ENCODE measurements at regions not wholly inside any gene's neighbourhood (a gene's known extent, or its start where the extent isn't known, plus 50 kb on each side); places are given as distances from the start of the nearest gene placed in this dataset.

GRCh38 chr3:76107935-76108570 lies 322.7 kb upstream of the ZNF717 start:
- no peak overlapping the region for H3K4me2 ChIP-seq
- no peak overlapping the region for H2AFZ ChIP-seq (ENCODE audit: low read depth)
- no peaks in the 10 kb centered on the region for H4K20me1 ChIP-seq (ENCODE audit: insufficient read depth)
- no peak overlapping the region for H3K27ac ChIP-seq
- H3K79me2 ChIP-seq (ENCODE audit: insufficient read depth, low read depth): no peaks in the 10 kb centered on the region
- no peak overlapping the region for H3K4me3 ChIP-seq (IDR thresholded peaks at IDR 0.05; ENCODE audit: insufficient read depth, low read depth, low read length)
- peak; percentile 63 for TF ChIP-seq CTCF (conservative IDR thresholded peaks at IDR 0.05; ENCODE audit: low read depth, low read length)
- H3K9ac ChIP-seq: no peak overlapping the region
- H3K36me3 ChIP-seq (ENCODE audit: insufficient read depth): no peaks in the 10 kb centered on the region
- no peaks in the 10 kb centered on the region for H3K4me1 ChIP-seq (ENCODE audit: low read depth, poor library complexity, severe bottlenecking)
- H3K27me3 ChIP-seq (ENCODE audit: insufficient read depth, low read depth): no peaks in the 10 kb centered on the region

DNA sequence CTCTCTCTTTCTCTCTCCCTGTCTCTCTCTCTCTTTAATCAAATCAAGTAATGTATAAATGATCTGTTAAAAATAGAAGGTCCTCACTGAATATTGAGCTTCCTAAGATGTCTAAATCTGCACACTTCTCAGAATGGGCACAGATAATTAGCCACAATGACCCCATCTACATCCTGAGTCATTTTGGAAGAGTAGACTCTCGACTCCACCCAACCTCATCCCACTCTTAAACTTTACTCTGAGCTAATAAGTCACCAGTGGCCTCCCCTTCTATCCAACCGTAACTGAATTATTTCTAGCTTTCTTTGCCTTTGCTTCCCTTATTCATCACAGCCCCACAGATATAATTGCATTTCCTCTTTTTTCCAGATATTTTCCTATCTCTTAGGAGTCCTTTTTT lies 326.5 kb upstream of the ZNF717 start:
- Histone ChIP-seq H3K27me3 (ENCODE audit: insufficient read depth, low read depth) (no peaks in the 10 kb centered on the region), H2AFZ (ENCODE audit: low read depth) (no peak overlapping the region), H4K20me1 (ENCODE audit: insufficient read depth) (no peaks in the 10 kb centered on the region), H3K27ac (no peak overlapping the region), H3K9ac (no peak overlapping the region), H3K4me2 (no peak overlapping the region), H3K4me1 (ENCODE audit: low read depth, poor library complexity, severe bottlenecking) (no peaks in the 10 kb centered on the region), H3K36me3 (ENCODE audit: insufficient read depth) (no peaks in the 10 kb centered on the region), H3K79me2 (ENCODE audit: insufficient read depth, low read depth) (no peaks in the 10 kb centered on the region), H3K4me3 (IDR thresholded peaks at IDR 0.05; ENCODE audit: insufficient read depth, low read depth, low read length) (no peak overlapping the region)
- TF ChIP-seq CTCF (conservative IDR thresholded peaks at IDR 0.05; ENCODE audit: low read depth, low read length): no peak

GRCh38 chr3:76122007-76122406 lies 336.7 kb upstream of the ZNF717 start:
- H3K27me3 ChIP-seq (ENCODE audit: insufficient read depth, low read depth): no peaks in the 10 kb centered on the region
- no peak overlapping the region for H3K27ac ChIP-seq
- TF ChIP-seq CTCF (conservative IDR thresholded peaks at IDR 0.05; ENCODE audit: low read depth, low read length): no peak
- no peak overlapping the region for H2AFZ ChIP-seq (ENCODE audit: low read depth)
- H3K4me3 ChIP-seq (IDR thresholded peaks at IDR 0.05; ENCODE audit: insufficient read depth, low read depth, low read length): no peak overlapping the region
- no peaks in the 10 kb centered on the region for H3K4me1 ChIP-seq (ENCODE audit: low read depth, poor library complexity, severe bottlenecking)
- no peaks in the 10 kb centered on the region for H3K79me2 ChIP-seq (ENCODE audit: insufficient read depth, low read depth)
- H3K36me3 ChIP-seq (ENCODE audit: insufficient read depth): no peaks in the 10 kb centered on the region
- H3K9ac ChIP-seq: no peak overlapping the region
- H3K4me2 ChIP-seq: no peak overlapping the region
- H4K20me1 ChIP-seq (ENCODE audit: insufficient read depth): no peaks in the 10 kb centered on the region

DNA sequence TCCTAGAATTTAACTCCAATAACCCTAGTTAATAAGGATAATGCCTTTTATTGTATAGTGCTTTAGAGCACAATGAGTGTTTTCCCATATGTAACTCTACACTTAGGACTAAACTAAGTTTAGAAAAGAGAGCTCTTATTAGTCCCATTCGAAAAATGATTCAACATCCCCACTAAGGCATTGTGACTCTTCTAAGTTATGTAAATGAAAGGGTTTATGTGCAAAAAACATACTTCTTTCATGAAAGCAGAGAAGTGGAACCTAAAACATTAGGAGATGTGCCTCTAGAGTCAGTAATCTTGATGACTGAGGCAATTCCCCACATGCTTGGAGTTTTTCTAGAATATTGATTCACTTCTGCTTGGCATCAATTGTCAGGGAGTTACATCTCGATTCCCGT lies 344.1 kb upstream of the ZNF717 start:
- Histone ChIP-seq H3K36me3 (ENCODE audit: insufficient read depth) (no peaks in the 10 kb centered on the region), H3K27me3 (ENCODE audit: insufficient read depth, low read depth) (no peaks in the 10 kb centered on the region), H2AFZ (ENCODE audit: low read depth) (no peak overlapping the region), H3K27ac (no peak overlapping the region), H3K4me1 (ENCODE audit: low read depth, poor library complexity, severe bottlenecking) (no peaks in the 10 kb centered on the region), H3K79me2 (ENCODE audit: insufficient read depth, low read depth) (no peaks in the 10 kb centered on the region), H3K4me3 (IDR thresholded peaks at IDR 0.05; ENCODE audit: insufficient read depth, low read depth, low read length) (no peak overlapping the region), H4K20me1 (ENCODE audit: insufficient read depth) (no peaks in the 10 kb centered on the region), H3K9ac (no peak overlapping the region), H3K4me2 (no peak overlapping the region)
- no peak for TF ChIP-seq CTCF (conservative IDR thresholded peaks at IDR 0.05; ENCODE audit: low read depth, low read length)
